GM19043 (cell line): ENCODE measurements at regions not wholly inside any gene's neighbourhood (a gene's known extent, or its start where the extent isn't known, plus 50 kb on each side); places are given as distances from the start of the nearest gene placed in this dataset.
"Not testable (repeated sequence)": the region's sequence is repeated elsewhere in the genome, so short reads cannot be mapped to it uniquely, and the experiment has no call there.

ENCODE experiments used
- ATAC-seq: cut with Tn5 transposase; IDR thresholded peaks from one replicate; pipeline ENCODE4 v1.9.1; 2021; ENCODE audit warnings: low read depth; ENCODE audit not compliant: unreplicated experiment

GRCh38 chr2:37722971-37723370 is 51.5 kb upstream of the CDC42EP3 start:
- not testable (repeated sequence) for ATAC-seq

GRCh38 chr2:37730037-37730818 is 58.8 kb upstream of the CDC42EP3 start:
- ATAC-seq = no peak

GRCh38 chr2:37732412-37732811 is 61.0 kb upstream of the CDC42EP3 start:
- ATAC-seq = not testable (repeated sequence)

- ATAC-seq = no peak
Observed at GRCh38 chr2:37733251-37733650, 61.8 kb upstream of the CDC42EP3 start.

- ATAC-seq = not testable (repeated sequence)
Observed at GRCh38 chr2:37733955-37734354, 62.5 kb upstream of the CDC42EP3 start.

- not testable (repeated sequence) for ATAC-seq
Observed at GRCh38 chr2:37734891-37735523, 63.6 kb upstream of the CDC42EP3 start.

GRCh38 chr2:37735524-37735910 is 64.1 kb upstream of the CDC42EP3 start:
- not testable (repeated sequence) for ATAC-seq

GRCh38 chr2:37737507-37737906 is 66.1 kb upstream of the CDC42EP3 start:
- ATAC-seq = no peak

GRCh38 chr2:37738266-37738885 is 66.9 kb upstream of the CDC42EP3 start:
- ATAC-seq = no peak

- no peak for ATAC-seq
Observed at GRCh38 chr2:37739153-37739552, 67.7 kb upstream of the CDC42EP3 start.

- ATAC-seq = no peak
Observed at GRCh38 chr2:37740164-37740739, 68.8 kb upstream of the CDC42EP3 start.

GRCh38 chr2:37742286-37742685 is 70.8 kb upstream of the CDC42EP3 start:
- no peak for ATAC-seq

GRCh38 chr2:37744010-37744409 is 72.6 kb upstream of the CDC42EP3 start:
- no peak for ATAC-seq

- not testable (repeated sequence) for ATAC-seq
Observed at GRCh38 chr2:37744961-37745360, 73.5 kb upstream of the CDC42EP3 start.

GRCh38 chr2:37746011-37746410 is 74.6 kb upstream of the CDC42EP3 start:
- not testable (repeated sequence) for ATAC-seq

GRCh38 chr2:37746883-37747282 is 75.4 kb upstream of the CDC42EP3 start:
- no peak for ATAC-seq

- ATAC-seq = no peak
Observed at GRCh38 chr2:37748541-37748940, 77.1 kb upstream of the CDC42EP3 start.

GRCh38 chr2:37750286-37750685 is 78.8 kb upstream of the CDC42EP3 start:
- ATAC-seq = not testable (repeated sequence)

GRCh38 chr2:37752766-37753165 is 81.3 kb upstream of the CDC42EP3 start:
- ATAC-seq = no peak

GRCh38 chr2:37753758-37754157 is 82.3 kb upstream of the CDC42EP3 start:
- no peak for ATAC-seq

GRCh38 chr2:37755961-37756559 is 84.6 kb upstream of the CDC42EP3 start:
- not testable (repeated sequence) for ATAC-seq
